K562 (cell line): ENCODE measurements at regions not wholly inside any gene's neighbourhood (a gene's known extent, or its start where the extent isn't known, plus 50 kb on each side); places are given as distances from the start of the nearest gene placed in this dataset.

Source experiments
- ATAC-seq: fragments of 200-7000 bp; cut with Tn5 transposase; 3 replicates; pipeline ENCODE4 v1.9.1; 2020; ENCODE audit warnings: moderate library complexity
- BruUV-seq: library from RNA; stranded (reverse); fragments of 400-500 nt; replicated peaks from 2 replicates; lab custom pipeline; 2021; lab: Mats Ljungman, UMichigan
- CTCF ChIA-PET: fragments of 300-600 bp; formaldehyde crosslinking; extraction: SDS; loops from one replicate; lab custom pipeline; 2021; ENCODE audit warnings: low intra/inter-chr PET ratio; lab: Yijun Ruan, JAX
- POLR2A ChIA-PET: fragments of 300-600, 350-650 bp; sonication (Branson Sonifier 250); formaldehyde crosslinking; extraction: SDS; loops from one replicate; lab custom pipeline; 2021; ENCODE audit warnings: antibody characterized with exemption, inconsistent platforms; lab: Yijun Ruan, JAX
- DNase-seq, 4 experiments: peaks; one replicate each; pipeline versions ENCODE4 v3.0.0 to v3.0.0-alpha.2; 2011 to 2018; ENCODE audit warnings: low spot score in 3 of 4, mixed read lengths in 3 of 4; ENCODE audit errors: extremely low read depth in 1 of 4
- FAIRE-seq: peaks from 2 replicates; lab custom pipeline; 2011; peaks lifted over from hg19 to GRCh38; lab: Jason Lieb, UNC
- H2AFZ ChIP-seq: 2 replicates; pipeline ENCODE4 v1.6.0; 2011; ENCODE audit warnings: low read depth, low read length, control low read depth, inconsistent platforms
- H3K27ac ChIP-seq: fragments of 200-600 bp; 3 replicates; pipeline ENCODE4 v1.8.0; 2011; ENCODE audit warnings: low read depth, mild to moderate bottlenecking, control low read depth, inconsistent platforms, low read length, moderate library complexity, mixed read lengths; ENCODE audit errors: extremely low read depth
- H3K27me3 ChIP-seq, 2 experiments: fragments of 300-600 bp in 1 of 2; 2 replicates in 1 of 2; 3 replicates in 1 of 2; pipeline versions ENCODE4 v1.6.0 to v1.8.0; 2011; ENCODE audit warnings: inconsistent platforms in 2 of 2, low read length in 2 of 2, mild to moderate bottlenecking in 1 of 2, mixed read lengths in 1 of 2, moderate library complexity in 1 of 2; ENCODE audit not compliant: control insufficient read depth in 2 of 2, insufficient read depth in 2 of 2
- H3K36me3 ChIP-seq: fragments of 300-600 bp; 3 replicates; pipeline ENCODE4 v1.8.0; 2011; ENCODE audit warnings: mild to moderate bottlenecking, low read length, inconsistent platforms; ENCODE audit not compliant: control insufficient read depth, insufficient read depth
- H3K4me1 ChIP-seq, 2 experiments: fragments of 200-600 bp in 1 of 2; replicated peaks in 1 of 2; 2 replicates in 1 of 2; 3 replicates in 1 of 2; pipeline versions ENCODE4 v1.5.1 to v1.8.0; 2011; ENCODE audit warnings: inconsistent platforms in 2 of 2, low read length in 2 of 2, mild to moderate bottlenecking in 1 of 2, mixed read lengths in 1 of 2, moderate library complexity in 1 of 2; ENCODE audit not compliant: control insufficient read depth in 2 of 2, insufficient read depth in 2 of 2
- H3K4me2 ChIP-seq: 2 replicates; pipeline ENCODE4 v1.6.1; 2011; ENCODE audit warnings: low read length, control low read depth, inconsistent platforms, mixed read lengths; ENCODE audit not compliant: insufficient read depth
- H3K4me3 ChIP-seq: fragments of 200-600 bp; sonication (generic), shearing (Covaris generic); 2 replicates; pipeline ENCODE4 v1.5.1; 2016; ENCODE audit warnings: control low read depth, inconsistent platforms
- H3K79me2 ChIP-seq: fragments of 200-600 bp; 3 replicates; pipeline ENCODE4 v1.8.0; 2011; ENCODE audit warnings: low read length, inconsistent platforms; ENCODE audit not compliant: control insufficient read depth, insufficient read depth
- H3K9ac ChIP-seq, 2 experiments: 2 replicates each; pipeline versions ENCODE4 v1.6.0 to v1.6.1; 2011; ENCODE audit warnings: low read depth in 2 of 2, low read length in 2 of 2, control low read depth in 1 of 2, inconsistent platforms in 1 of 2, mild to moderate bottlenecking in 1 of 2, mixed read lengths in 1 of 2; ENCODE audit not compliant: insufficient read depth in 1 of 2
- H3K9me1 ChIP-seq: one replicate; pipeline ENCODE4 v1.6.0; 2011; ENCODE audit warnings: inconsistent platforms, mild to moderate bottlenecking, low read length, moderate library complexity; ENCODE audit not compliant: control insufficient read depth, insufficient read depth
- H3K9me3 ChIP-seq: replicated peaks from 2 replicates; pipeline ENCODE4 v1.5.1; 2011; ENCODE audit warnings: low read depth, low read length, inconsistent platforms; ENCODE audit not compliant: control insufficient read depth, insufficient read depth
- H4K20me1 ChIP-seq: replicated peaks from 2 replicates; pipeline ENCODE4 v1.6.1; 2011; ENCODE audit warnings: low read length, inconsistent platforms, mixed read lengths; ENCODE audit not compliant: control insufficient read depth, insufficient read depth
- DDX20 ChIP-seq: fragments of 450-650 bp; IDR thresholded peaks from 2 replicates; pipeline ENCODE4 v1.6.1; 2016; ENCODE audit warnings: missing genetic modification characterization, low read depth, mild to moderate bottlenecking, missing compliant biosample characterization, moderate library complexity
- FUS ChIP-seq: fragments of 200-400 bp; formaldehyde crosslinking; optimal IDR thresholded peaks from 2 replicates; pipeline ENCODE3; 2017; ENCODE audit warnings: low read depth, low read length
- GABPB1 ChIP-seq: sonication (generic); formaldehyde crosslinking; IDR thresholded peaks from 2 replicates; pipeline ENCODE4 v1.8.0; 2022; ENCODE audit warnings: mild to moderate bottlenecking, missing genetic modification reagents
- GABPB2 ChIP-seq: fragments of 250-450 bp; sonication (Bioruptor Pico); conservative IDR thresholded peaks from 2 replicates; pipeline ENCODE4 v1.5.1; 2021; ENCODE audit warnings: mild to moderate bottlenecking
- IFI16 ChIP-seq: fragments of 250-450 bp; sonication (Bioruptor Pico); IDR thresholded peaks from 2 replicates; pipeline ENCODE4 v2.1.2; 2022; ENCODE audit warnings: mild to moderate bottlenecking, inconsistent platforms
- KAT2B ChIP-seq: IDR thresholded peaks from one replicate; pipeline ENCODE4 v1.6.1; 2012; ENCODE audit warnings: low read depth, mild to moderate bottlenecking, control low read depth, inconsistent platforms, low read length, moderate library complexity
- MYC ChIP-seq, 2 experiments: fragments of 250-450 bp in 1 of 2; sonication (Bioruptor Pico) in 1 of 2; IDR thresholded peaks; 2 replicates each; pipeline versions ENCODE4 v1.5.1 to v1.6.1; 2012 to 2021; ENCODE audit warnings: low read depth in 2 of 2, borderline replicate concordance in 1 of 2, improper control_type of control experiment in 1 of 2, low read length in 1 of 2, mild to moderate bottlenecking in 1 of 2, moderate library complexity in 1 of 2
- POU5F1 ChIP-seq: fragments of 150-350 bp; IDR thresholded peaks from 2 replicates; pipeline ENCODE4 v1.6.1; 2014; ENCODE audit warnings: borderline replicate concordance, low read length, low read depth, mild to moderate bottlenecking; ENCODE audit not compliant: partially characterized antibody
- STAT5A ChIP-seq: IDR thresholded peaks from 2 replicates; pipeline ENCODE4 v1.6.1; 2012; ENCODE audit warnings: low read length, inconsistent platforms, borderline replicate concordance
- ZNF316 ChIP-seq: fragments of 450-650 bp; IDR thresholded peaks from 2 replicates; pipeline ENCODE4 v1.6.1; 2016
- ZNF764 ChIP-seq: fragments of 250-450 bp; sonication (Bioruptor Pico); IDR thresholded peaks from 2 replicates; pipeline ENCODE4 v1.4.0; 2020; ENCODE audit warnings: low read depth, mild to moderate bottlenecking, moderate library complexity
- WGBS: fragments of 100-300 bp; shearing (Covaris generic); methylation state at CpG from one replicate; pipeline ENCODE4 v1.1.6; 2016; ENCODE audit warnings: low coverage, mixed read lengths; ENCODE audit not compliant: insufficient coverage; ENCODE audit errors: missing lambda C conversion rate; 5-methylcytosine and 5-hydroxymethylcytosine counted together
- in situ Hi-C: fragments of 300-500 bp; cut with MboI; formaldehyde crosslinking; loops from 4 replicates; pipeline ENCODE4 v1.15.0; 2018; ENCODE audit warnings: inconsistent platforms, mixed read lengths
- intact Hi-C: fragments of 100-400 bp; cut with micrococcal nuclease; formaldehyde crosslinking; loops from 2 replicates; pipeline ENCODE4 v1.14.2; 2022

DNA sequence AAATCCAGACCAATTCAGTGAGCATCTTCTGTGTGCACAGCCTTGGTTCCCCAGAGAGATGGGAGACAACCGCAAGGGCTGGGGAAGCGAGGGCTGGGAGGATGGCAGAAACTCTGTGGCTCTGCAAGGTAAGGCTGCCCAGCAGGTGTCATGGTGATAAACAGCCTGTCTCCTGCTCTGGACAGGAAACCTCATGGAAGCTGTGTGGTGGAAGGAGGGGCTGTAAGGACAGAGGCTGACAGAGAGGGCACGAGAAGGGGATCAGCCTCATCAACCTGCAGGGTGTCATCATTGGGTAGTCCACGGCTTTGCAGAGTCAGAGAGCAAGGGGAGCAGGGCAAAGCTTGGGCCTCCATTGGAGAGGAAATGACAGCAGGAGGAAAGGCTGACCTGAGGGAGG lies 138.4 kb upstream of the CADM1 start:
- no peak for ATAC-seq
- no peak for FAIRE-seq
- Histone ChIP-seq H3K4me2 (no peak overlapping the region), H3K9me3 (no peaks in the 10 kb centered on the region), H3K27ac (no peak overlapping the region)
- CTCF ChIA-PET: no interaction called here
- DNase-seq: no peak
- no peak for TF ChIP-seq DDX20 (tag)
- no peak for TF ChIP-seq FUS
- no peak for TF ChIP-seq KAT2B
- no peak for TF ChIP-seq GABPB1
- TF ChIP-seq POU5F1: no peak
- no peak for TF ChIP-seq STAT5A
- TF ChIP-seq MYC (IDR thresholded peaks at IDR 0.05; ENCODE audit: low read depth, low read length): no peak
- no peak for TF ChIP-seq MYC (CRISPR knock-in tag; IDR thresholded peaks at IDR 0.05; ENCODE audit: borderline replicate concordance, low read depth)
- no peak for TF ChIP-seq GABPB2 (CRISPR knock-in tag)
- no peak for TF ChIP-seq IFI16 (CRISPR knock-in tag)
- no peak for TF ChIP-seq ZNF764 (CRISPR knock-in tag)
- TF ChIP-seq ZNF316: no peak
- TF ChIP-seq, all 486 proteins: peak for 0
- H3K27me3 ChIP-seq: peaks cover 0 to 13% of the 10 kb centered on the region in 2 experiments; a peak in 2 of 5 replicates
- intact Hi-C loops: no loop called here
- no peaks in the 10 kb centered on the region for H3K4me1 ChIP-seq
- WGBS: 0% methylated on average over 4 of the region's 4 CpGs
- POLR2A ChIA-PET: no interaction called here
- no peaks in the 10 kb centered on the region for H3K79me2 ChIP-seq
- H3K36me3 ChIP-seq: no peaks in the 10 kb centered on the region
- H3K4me3 ChIP-seq: no peak overlapping the region
- in situ Hi-C loops: no loop called here
- no TSS peak for BruUV-seq
- no peak overlapping the region for H2AFZ ChIP-seq
- no peaks in the 10 kb centered on the region for H4K20me1 ChIP-seq
- no peaks in the 10 kb centered on the region for H3K9me1 ChIP-seq
- no peak overlapping the region for H3K9ac ChIP-seq
